CD14-positive monocyte (primary cell): ENCODE measurements at regions not wholly inside any gene's neighbourhood (a gene's known extent, or its start where the extent isn't known, plus 50 kb on each side); places are given as distances from the start of the nearest gene placed in this dataset.

Source experiments
- DNase-seq, 3 donors: peaks; one replicate each; pipeline ENCODE4 v3.0.0-alpha.2; 2011 to 2022
- H2AFZ ChIP-seq: 2 replicates; pipeline ENCODE4 v1.6.0; 2012; ENCODE audit warnings: mild to moderate bottlenecking, low read depth, low read length, inconsistent platforms; ENCODE audit not compliant: insufficient read depth, poor library complexity, severe bottlenecking
- H3K27ac ChIP-seq, 2 donors: 1 replicate in 1 of 2; 2 replicates in 1 of 2; pipeline ENCODE4 v1.5.1; 2012 to 2013; ENCODE audit warnings: low read length in 2 of 2, control low read depth in 1 of 2, inconsistent platforms in 1 of 2, low read depth in 1 of 2, mild to moderate bottlenecking in 1 of 2
- H3K27me3 ChIP-seq, 2 donors: one replicate each; pipeline versions ENCODE4 v1.6.0 to v1.6.1; 2011 to 2013; ENCODE audit warnings: low read length in 2 of 2; ENCODE audit not compliant: control insufficient read depth in 2 of 2, insufficient read depth in 2 of 2
- H3K36me3 ChIP-seq, 2 donors: replicated peaks in 1 of 2; 1 replicate in 1 of 2; 2 replicates in 1 of 2; pipeline versions ENCODE4 v1.5.1 to v1.6.1; 2012 to 2013; ENCODE audit warnings: low read length in 2 of 2, control low read depth in 1 of 2, inconsistent platforms in 1 of 2, mild to moderate bottlenecking in 1 of 2; ENCODE audit not compliant: insufficient read depth in 2 of 2, control insufficient read depth in 1 of 2
- H3K4me1 ChIP-seq, 2 donors: 1 replicate in 1 of 2; 2 replicates in 1 of 2; pipeline versions ENCODE4 v1.5.1 to v1.6.1; 2012 to 2013; ENCODE audit warnings: low read length in 2 of 2, control low read depth in 1 of 2, inconsistent platforms in 1 of 2, mild to moderate bottlenecking in 1 of 2, moderate library complexity in 1 of 2; ENCODE audit not compliant: insufficient read depth in 2 of 2, control insufficient read depth in 1 of 2
- H3K4me2 ChIP-seq: replicated peaks from 2 replicates; pipeline ENCODE3; 2012; ENCODE audit warnings: low read length, moderate library complexity, mild to moderate bottlenecking; ENCODE audit not compliant: poor library complexity, severe bottlenecking; ENCODE audit errors: extremely low read depth
- H3K4me3 ChIP-seq, 3 experiments: fragments of 200-600 bp in 1 of 3; sonication (generic) in 1 of 3; replicated peaks in 1 of 3; 1 replicate in 2 of 3; 2 replicates in 1 of 3; pipeline ENCODE4 v1.5.1; 2011 to 2013; ENCODE audit warnings: low read length in 3 of 3, mild to moderate bottlenecking in 3 of 3, control low read depth in 2 of 3, low read depth in 2 of 3, inconsistent platforms in 1 of 3, moderate library complexity in 1 of 3
- H3K79me2 ChIP-seq: 2 replicates; pipeline ENCODE4 v1.6.0; 2012; ENCODE audit warnings: mild to moderate bottlenecking, control low read depth, inconsistent platforms, low read length, moderate library complexity; ENCODE audit not compliant: insufficient read depth
- H3K9ac ChIP-seq: 2 replicates; pipeline ENCODE4 v1.6.0; 2017; ENCODE audit warnings: low read length, mild to moderate bottlenecking; ENCODE audit not compliant: insufficient read depth, poor library complexity, severe bottlenecking
- H3K9me3 ChIP-seq, 2 donors: replicated peaks in 1 of 2; 1 replicate in 1 of 2; 2 replicates in 1 of 2; pipeline versions ENCODE4 v1.5.1 to v1.6.1; 2012 to 2013; ENCODE audit warnings: low read length in 2 of 2, control low read depth in 1 of 2; ENCODE audit not compliant: control insufficient read depth in 1 of 2, insufficient read depth in 1 of 2
- H4K20me1 ChIP-seq: 2 replicates; pipeline ENCODE4 v1.6.0; 2012; ENCODE audit warnings: mild to moderate bottlenecking, low read length, control low read depth, moderate library complexity; ENCODE audit not compliant: insufficient read depth
- H3K27ac Mint-ChIP-seq, 7 donors: one replicate each; pipeline ENCODE4 v1.8.0; 2020; ENCODE audit warnings: mild to moderate bottlenecking in 7 of 7, mixed read lengths in 7 of 7, moderate library complexity in 6 of 7, inconsistent platforms in 2 of 7
- H3K27me3 Mint-ChIP-seq, 3 donors: one replicate each; pipeline ENCODE4 v1.8.0; 2021 to 2022; ENCODE audit warnings: low read depth in 3 of 3, mild to moderate bottlenecking in 3 of 3, mixed read lengths in 3 of 3, moderate library complexity in 3 of 3, inconsistent platforms in 1 of 3
- H3K36me3 Mint-ChIP-seq, 2 donors: one replicate each; pipeline ENCODE4 v1.8.0; 2020; ENCODE audit warnings: mixed read lengths in 2 of 2, inconsistent platforms in 1 of 2, mild to moderate bottlenecking in 1 of 2
- H3K4me1 Mint-ChIP-seq: one replicate; pipeline ENCODE4 v1.8.0; 2020; ENCODE audit warnings: mild to moderate bottlenecking, mixed read lengths
- H3K4me3 Mint-ChIP-seq, 2 donors: one replicate each; pipeline ENCODE4 v1.8.0; 2020; ENCODE audit warnings: mild to moderate bottlenecking in 2 of 2, mixed read lengths in 2 of 2, moderate library complexity in 1 of 2
- H3K9me3 Mint-ChIP-seq, 7 donors: one replicate each; pipeline ENCODE4 v1.8.0; 2020 to 2022; ENCODE audit warnings: mixed read lengths in 7 of 7, mild to moderate bottlenecking in 6 of 7, moderate library complexity in 6 of 7, inconsistent platforms in 2 of 7
- WGBS: methylation state at CpG from one replicate; pipeline ENCODE4 v1.1.5; 2013; ENCODE audit warnings: missing lambda C conversion rate; ENCODE audit not compliant: insufficient coverage; 5-methylcytosine and 5-hydroxymethylcytosine counted together
- intact Hi-C, 2 donors: fragments of 100-400 bp; cut with micrococcal nuclease; formaldehyde crosslinking; loops; one replicate each; pipeline versions ENCODE4 v1.15.0 to v1.15.1; 2023
- TF ChIP-seq, protein P1 (sequence below): fragments of 200-600 bp; IDR thresholded peaks from one replicate; pipeline ENCODE4 v1.8.0; 2022; ENCODE audit warnings: antibody characterized with exemption, mild to moderate bottlenecking

DNA sequence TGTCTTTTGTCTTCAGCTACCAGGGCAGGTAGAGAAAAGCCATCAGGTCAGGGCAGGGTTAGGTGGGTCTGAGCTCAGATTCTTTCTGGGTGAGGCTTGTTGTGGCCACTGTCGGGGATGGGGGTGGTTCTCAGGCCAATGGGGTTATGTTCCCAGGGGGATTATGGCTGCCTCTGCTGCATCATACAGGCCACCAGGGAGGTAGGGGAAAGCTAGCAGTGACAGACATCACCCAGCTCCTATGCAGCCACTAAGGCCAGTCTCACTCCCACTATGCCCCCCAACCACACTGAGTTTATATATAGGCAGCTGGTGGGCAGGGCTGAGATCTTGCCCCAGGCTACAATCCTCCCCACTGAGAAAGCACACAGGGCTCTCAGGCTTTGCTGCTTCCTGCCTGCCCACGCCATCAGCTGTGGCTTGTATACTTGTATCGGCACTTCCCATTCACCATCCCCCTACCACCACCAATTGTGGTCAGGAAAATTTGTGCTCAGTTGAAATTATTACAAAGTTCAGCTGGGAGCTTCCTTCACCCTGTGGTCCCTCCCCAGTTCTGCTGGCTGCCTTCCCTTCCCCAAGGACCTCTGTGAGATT, 72.6 kb upstream of the PTPN13 start:
- Mint-ChIP-seq H3K36me3 (no peaks in the 10 kb centered on the region), H3K27me3 (peaks cover 0 to 4% (median 2%) of the 10 kb centered on the region in 3 donors), H3K4me3 (no peak overlapping the region), H3K4me1 (peaks cover 16% of the 10 kb centered on the region), H3K9me3 (peaks cover 7 to 25% (median 15%) of the 10 kb centered on the region in 7 donors), H3K27ac (peak overlapping the region in 4 of 7 donors; percentile 45 to 70 (median 53))
- peaks cover 0 to 10% of the 10 kb centered on the region in 2 donors for H3K9me3 ChIP-seq
- TF ChIP-seq, protein P1, sequence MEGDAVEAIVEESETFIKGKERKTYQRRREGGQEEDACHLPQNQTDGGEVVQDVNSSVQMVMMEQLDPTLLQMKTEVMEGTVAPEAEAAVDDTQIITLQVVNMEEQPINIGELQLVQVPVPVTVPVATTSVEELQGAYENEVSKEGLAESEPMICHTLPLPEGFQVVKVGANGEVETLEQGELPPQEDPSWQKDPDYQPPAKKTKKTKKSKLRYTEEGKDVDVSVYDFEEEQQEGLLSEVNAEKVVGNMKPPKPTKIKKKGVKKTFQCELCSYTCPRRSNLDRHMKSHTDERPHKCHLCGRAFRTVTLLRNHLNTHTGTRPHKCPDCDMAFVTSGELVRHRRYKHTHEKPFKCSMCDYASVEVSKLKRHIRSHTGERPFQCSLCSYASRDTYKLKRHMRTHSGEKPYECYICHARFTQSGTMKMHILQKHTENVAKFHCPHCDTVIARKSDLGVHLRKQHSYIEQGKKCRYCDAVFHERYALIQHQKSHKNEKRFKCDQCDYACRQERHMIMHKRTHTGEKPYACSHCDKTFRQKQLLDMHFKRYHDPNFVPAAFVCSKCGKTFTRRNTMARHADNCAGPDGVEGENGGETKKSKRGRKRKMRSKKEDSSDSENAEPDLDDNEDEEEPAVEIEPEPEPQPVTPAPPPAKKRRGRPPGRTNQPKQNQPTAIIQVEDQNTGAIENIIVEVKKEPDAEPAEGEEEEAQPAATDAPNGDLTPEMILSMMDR, result no peak
- H3K27ac ChIP-seq, result no peak overlapping the region
- intact Hi-C loops, result no loop called here
- no peak for DNase-seq
- H3K36me3 ChIP-seq, result no peaks in the 10 kb centered on the region
- H3K79me2 ChIP-seq, result no peaks in the 10 kb centered on the region
- no CpG with 5 or more reads among the region's 3 CpGs for WGBS
- H2AFZ ChIP-seq, result no peak overlapping the region
- no peaks in the 10 kb centered on the region for H3K27me3 ChIP-seq
- peaks cover 16% of the 10 kb centered on the region in 2 donors for H3K4me1 ChIP-seq
- H3K4me2 ChIP-seq, result no peak overlapping the region
- H3K9ac ChIP-seq, result no peak overlapping the region
- no peak overlapping the region for H3K4me3 ChIP-seq
- H4K20me1 ChIP-seq, result no peaks in the 10 kb centered on the region

GRCh38 chr4:86522349-86522748, 71.8 kb upstream of the PTPN13 start:
- Mint-ChIP-seq H3K4me1 (peaks cover 16% of the 10 kb centered on the region), H3K4me3 (no peak overlapping the region), H3K36me3 (no peaks in the 10 kb centered on the region), H3K27ac (peak overlapping the region in 1 of 7 donors; percentile 48), H3K27me3 (peaks cover 0 to 4% (median 2%) of the 10 kb centered on the region in 3 donors), H3K9me3 (peaks cover 7 to 25% (median 14%) of the 10 kb centered on the region in 7 donors)
- Histone ChIP-seq H3K79me2 (no peaks in the 10 kb centered on the region), H3K9me3 (peaks cover 0 to 10% of the 10 kb centered on the region in 2 donors), H3K4me3 (no peak overlapping the region), H4K20me1 (no peaks in the 10 kb centered on the region), H3K4me2 (no peak overlapping the region), H2AFZ (no peak overlapping the region), H3K27ac (no peak overlapping the region), H3K4me1 (peaks cover 16% of the 10 kb centered on the region in 2 donors), H3K9ac (no peak overlapping the region), H3K27me3 (no peaks in the 10 kb centered on the region), H3K36me3 (no peaks in the 10 kb centered on the region)
- no peak for DNase-seq
- no CpG with 5 or more reads among the region's 4 CpGs for WGBS
- intact Hi-C loops, result no loop called here
- TF ChIP-seq, protein P1, result no peak
